ENCODE measurements at regions not wholly inside any gene's neighbourhood (a gene's known extent, or its start where the extent isn't known, plus 50 kb on each side); places are given as distances from the start of the nearest gene placed in this dataset.

DNA sequence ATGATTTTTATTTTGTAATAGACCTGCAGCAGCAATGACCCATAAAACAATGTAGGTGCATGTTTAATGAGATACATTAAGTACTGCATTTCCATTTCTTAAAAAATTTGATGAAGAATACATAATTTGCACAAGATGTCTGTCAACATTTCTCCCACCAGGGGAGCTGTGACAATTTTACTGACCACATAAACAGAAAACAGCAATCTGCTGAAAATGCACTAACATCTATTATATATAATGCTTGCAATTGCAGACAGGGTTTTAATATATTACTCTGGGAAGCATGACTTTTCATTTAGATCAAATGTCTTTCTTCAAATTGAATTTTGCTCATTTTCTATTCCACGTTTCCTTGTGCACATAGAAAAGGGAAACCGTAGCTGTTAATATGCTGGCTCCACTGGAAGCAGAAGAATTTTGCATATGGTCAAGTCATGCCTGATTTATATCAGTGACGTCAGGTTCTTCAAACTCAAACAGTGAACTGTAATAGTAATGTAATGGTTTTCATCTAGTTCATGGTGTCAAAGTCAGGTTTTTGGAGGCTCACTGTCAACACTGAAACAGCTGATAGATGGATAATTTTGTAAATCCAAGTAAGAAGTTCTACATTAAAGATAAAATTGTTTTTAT is 79.8 kb upstream of the IGF1R start:
- TF ChIP-seq SPI1 (IDR thresholded peaks at IDR 0.05; ENCODE audit: borderline replicate concordance, low read depth) (no peak), CTCF (IDR thresholded peaks at IDR 0.05; ENCODE audit: insufficient read depth, low read length) (no peak)
- H3K4me3 ChIP-seq (replicated peaks; ENCODE audit: insufficient read depth, low read length): no peak overlapping the region
- H3K27me3 ChIP-seq (ENCODE audit: insufficient read depth, poor library complexity, severe bottlenecking): peaks cover 10% of the 10 kb centered on the region
- DNase-seq (ENCODE audit: low read depth in 1 of 2, low spot score in 1 of 2): no peak
- no peak overlapping the region for H3K27ac ChIP-seq (replicated peaks)

GRCh38 chr15:98570119-98570518 is 78.2 kb upstream of the IGF1R start:
- TF ChIP-seq CTCF (IDR thresholded peaks at IDR 0.05; ENCODE audit: insufficient read depth, low read length): no peak
- TF ChIP-seq, protein P1, sequence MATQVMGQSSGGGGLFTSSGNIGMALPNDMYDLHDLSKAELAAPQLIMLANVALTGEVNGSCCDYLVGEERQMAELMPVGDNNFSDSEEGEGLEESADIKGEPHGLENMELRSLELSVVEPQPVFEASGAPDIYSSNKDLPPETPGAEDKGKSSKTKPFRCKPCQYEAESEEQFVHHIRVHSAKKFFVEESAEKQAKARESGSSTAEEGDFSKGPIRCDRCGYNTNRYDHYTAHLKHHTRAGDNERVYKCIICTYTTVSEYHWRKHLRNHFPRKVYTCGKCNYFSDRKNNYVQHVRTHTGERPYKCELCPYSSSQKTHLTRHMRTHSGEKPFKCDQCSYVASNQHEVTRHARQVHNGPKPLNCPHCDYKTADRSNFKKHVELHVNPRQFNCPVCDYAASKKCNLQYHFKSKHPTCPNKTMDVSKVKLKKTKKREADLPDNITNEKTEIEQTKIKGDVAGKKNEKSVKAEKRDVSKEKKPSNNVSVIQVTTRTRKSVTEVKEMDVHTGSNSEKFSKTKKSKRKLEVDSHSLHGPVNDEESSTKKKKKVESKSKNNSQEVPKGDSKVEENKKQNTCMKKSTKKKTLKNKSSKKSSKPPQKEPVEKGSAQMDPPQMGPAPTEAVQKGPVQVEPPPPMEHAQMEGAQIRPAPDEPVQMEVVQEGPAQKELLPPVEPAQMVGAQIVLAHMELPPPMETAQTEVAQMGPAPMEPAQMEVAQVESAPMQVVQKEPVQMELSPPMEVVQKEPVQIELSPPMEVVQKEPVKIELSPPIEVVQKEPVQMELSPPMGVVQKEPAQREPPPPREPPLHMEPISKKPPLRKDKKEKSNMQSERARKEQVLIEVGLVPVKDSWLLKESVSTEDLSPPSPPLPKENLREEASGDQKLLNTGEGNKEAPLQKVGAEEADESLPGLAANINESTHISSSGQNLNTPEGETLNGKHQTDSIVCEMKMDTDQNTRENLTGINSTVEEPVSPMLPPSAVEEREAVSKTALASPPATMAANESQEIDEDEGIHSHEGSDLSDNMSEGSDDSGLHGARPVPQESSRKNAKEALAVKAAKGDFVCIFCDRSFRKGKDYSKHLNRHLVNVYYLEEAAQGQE (IDR thresholded peaks at IDR 0.05; ENCODE audit: insufficient replicate concordance, low read depth): no peak
- TF ChIP-seq POLR2AphosphoS5 (IDR thresholded peaks at IDR 0.05; ENCODE audit: low read depth): no peak
- no peak for TF ChIP-seq SPI1 (IDR thresholded peaks at IDR 0.05; ENCODE audit: borderline replicate concordance, low read depth)
- TF ChIP-seq GABPA (IDR thresholded peaks at IDR 0.05; ENCODE audit: low read depth): no peak
- no peak overlapping the region for H3K27ac ChIP-seq (replicated peaks)

GRCh38 chr15:98580572-98580971 is 67.8 kb upstream of the IGF1R start:
- H3K27me3 ChIP-seq (ENCODE audit: insufficient read depth, poor library complexity, severe bottlenecking): peaks cover 20% of the 10 kb centered on the region
- H3K4me3 ChIP-seq (replicated peaks; ENCODE audit: insufficient read depth, low read length): no peak overlapping the region
- DNase-seq (ENCODE audit: low read depth in 1 of 2, low spot score in 1 of 2): no peak
- no peak overlapping the region for H3K27ac ChIP-seq (replicated peaks)
- TF ChIP-seq, protein P1 (IDR thresholded peaks at IDR 0.05; ENCODE audit: insufficient replicate concordance, low read depth): no peak
- TF ChIP-seq SPI1 (IDR thresholded peaks at IDR 0.05; ENCODE audit: borderline replicate concordance, low read depth) (no peak), POLR2AphosphoS5 (IDR thresholded peaks at IDR 0.05; ENCODE audit: low read depth) (no peak), GABPA (IDR thresholded peaks at IDR 0.05; ENCODE audit: low read depth) (no peak), CTCF (IDR thresholded peaks at IDR 0.05; ENCODE audit: insufficient read depth, low read length) (no peak)

More at GRCh38 chr15:98570119-98570518, 78.2 kb upstream of the IGF1R start:
- DNase-seq (ENCODE audit: low read depth in 1 of 2, low spot score in 1 of 2): no peak
- Histone ChIP-seq H3K27me3 (ENCODE audit: insufficient read depth, poor library complexity, severe bottlenecking) (peaks cover 10% of the 10 kb centered on the region), H3K4me3 (replicated peaks; ENCODE audit: insufficient read depth, low read length) (no peak overlapping the region)

GRCh38 chr15:98581715-98582114 is 66.6 kb upstream of the IGF1R start:
- Histone ChIP-seq H3K4me3 (replicated peaks; ENCODE audit: insufficient read depth, low read length) (no peak overlapping the region), H3K27me3 (ENCODE audit: insufficient read depth, poor library complexity, severe bottlenecking) (peaks cover 20% of the 10 kb centered on the region), H3K27ac (replicated peaks) (no peak overlapping the region)
- no peak for DNase-seq (ENCODE audit: low read depth in 1 of 2, low spot score in 1 of 2)
- TF ChIP-seq GABPA (IDR thresholded peaks at IDR 0.05; ENCODE audit: low read depth) (no peak), SPI1 (IDR thresholded peaks at IDR 0.05; ENCODE audit: borderline replicate concordance, low read depth) (no peak)
